Activated effector memory CD4-positive, alpha-beta T cell treated with Interleukin-2 at 50 U/mL for 16 hours (primary cell): ENCODE measurements at regions not wholly inside any gene's neighbourhood (a gene's known extent, or its start where the extent isn't known, plus 50 kb on each side); places are given as distances from the start of the nearest gene placed in this dataset.
"Not testable (repeated sequence)": the region's sequence is repeated elsewhere in the genome, so short reads cannot be mapped to it uniquely, and the experiment has no call there.

Experiments
- DNase-seq: peaks from one replicate; pipeline ENCODE4 v3.0.0-alpha.2; 2020

DNA sequence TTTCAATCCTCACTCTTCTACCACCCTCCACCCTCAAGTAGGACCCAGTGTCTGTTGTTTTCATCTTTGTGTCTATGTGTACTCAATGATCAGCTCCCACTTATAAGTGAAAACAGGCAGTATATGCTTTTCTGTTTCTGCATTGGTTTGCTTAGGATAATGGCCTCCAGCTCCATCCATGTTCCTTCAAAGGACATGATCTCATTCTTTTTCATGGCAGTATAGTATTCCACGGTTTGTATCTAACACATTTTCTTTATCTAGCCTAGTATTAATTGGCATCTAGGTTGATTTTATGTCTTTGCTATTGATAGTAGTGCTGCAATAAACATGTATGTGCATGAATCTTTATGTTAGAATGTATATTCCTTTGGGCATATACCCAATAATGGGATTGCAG, 259.8 kb upstream of the KIF2A start:
- DNase-seq, result no peak

GRCh38 chr5:62051747-62052146, 254.3 kb upstream of the KIF2A start:
- DNase-seq, result no peak

GRCh38 chr5:62059960-62060359, 246.0 kb upstream of the KIF2A start:
- DNase-seq, result no peak

- no peak for DNase-seq
Observed at GRCh38 chr5:62065050-62065449, 241.0 kb upstream of the KIF2A start.

- no peak for DNase-seq
Observed at GRCh38 chr5:62066761-62067277, 239.2 kb upstream of the KIF2A start.

DNA sequence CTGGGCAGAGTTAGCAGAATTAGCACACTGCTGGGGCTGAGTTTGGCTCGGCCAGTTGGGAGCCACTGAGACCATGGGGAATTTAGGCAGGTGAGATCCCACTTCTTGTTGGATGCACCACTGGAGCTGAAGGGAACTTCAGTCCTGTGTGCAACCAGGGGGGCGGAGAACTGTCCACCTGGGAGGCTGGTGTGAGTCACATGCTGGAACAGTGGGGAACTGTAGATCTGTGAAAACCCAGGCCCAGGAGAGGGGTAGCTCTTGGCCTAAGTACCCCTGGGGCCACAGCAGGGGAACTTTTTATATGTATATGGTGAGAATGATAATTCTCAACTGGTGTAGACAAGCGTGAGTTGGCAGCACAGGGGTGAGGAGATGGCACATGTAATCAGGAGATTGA, 237.5 kb upstream of the KIF2A start:
- no peak for DNase-seq

- DNase-seq, result no peak
Observed at GRCh38 chr5:62077387-62077786, 228.6 kb upstream of the KIF2A start.

DNA sequence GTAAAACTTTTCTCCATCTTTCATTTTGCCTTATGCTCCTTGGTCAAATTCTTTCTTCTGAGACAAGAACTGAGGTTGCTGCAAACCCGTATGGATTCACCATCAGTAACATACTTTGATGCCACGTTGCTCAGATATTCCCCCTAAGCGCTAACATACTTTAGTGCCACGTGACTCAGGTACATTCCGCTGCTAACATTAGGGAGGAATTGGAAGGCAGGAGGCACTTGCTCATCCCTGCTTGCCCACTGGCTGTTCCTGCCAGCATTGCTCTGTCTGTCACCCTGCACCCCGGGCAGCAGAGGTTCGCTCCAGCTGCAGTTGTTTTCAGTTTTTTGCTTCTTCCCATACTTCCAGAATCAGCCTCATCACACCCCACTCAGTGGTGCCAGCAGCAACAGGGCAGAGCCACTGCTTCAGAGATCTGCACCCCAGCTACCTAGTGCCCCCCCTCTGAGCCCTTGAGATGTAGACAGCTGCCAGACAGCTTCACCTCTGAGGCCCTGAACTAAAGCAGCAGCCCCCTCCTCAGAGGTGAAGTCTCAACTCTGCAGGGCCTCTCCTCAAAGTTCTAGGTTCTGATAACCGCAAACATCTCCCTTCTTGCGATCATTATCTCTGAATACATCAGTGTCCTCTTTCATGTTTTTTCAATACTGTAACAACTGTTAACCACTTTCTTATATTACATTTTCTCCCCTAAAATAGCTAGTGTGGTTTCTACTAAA, 228.0 kb upstream of the KIF2A start:
- no peak for DNase-seq

GRCh38 chr5:62082370-62082801, 223.6 kb upstream of the KIF2A start:
- DNase-seq, result no peak

DNA sequence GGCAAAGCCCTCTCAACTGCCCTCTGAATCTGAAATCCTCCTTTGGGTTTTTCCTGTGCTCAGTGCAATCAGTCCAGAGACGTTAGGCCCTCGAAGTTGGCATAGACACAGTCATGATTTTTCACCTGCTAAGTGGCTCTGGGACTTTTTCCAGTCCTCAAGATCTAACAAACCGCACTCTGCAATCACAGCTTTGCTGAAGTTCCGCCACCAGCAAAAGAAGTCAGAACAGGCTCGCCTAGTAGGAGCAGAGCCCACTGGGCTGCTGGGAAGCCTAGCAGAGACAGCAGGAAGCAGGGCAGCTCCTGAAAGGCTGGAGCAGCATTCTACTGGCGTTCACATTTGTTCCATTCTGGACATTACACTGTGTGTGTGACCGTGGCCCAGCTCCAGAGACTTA, 222.8 kb upstream of the KIF2A start:
- no peak for DNase-seq

- DNase-seq, result no peak
Observed at GRCh38 chr5:62083661-62084060, 222.3 kb upstream of the KIF2A start.

- no peak for DNase-seq
Observed at GRCh38 chr5:62084391-62084790, 221.6 kb upstream of the KIF2A start.

DNA sequence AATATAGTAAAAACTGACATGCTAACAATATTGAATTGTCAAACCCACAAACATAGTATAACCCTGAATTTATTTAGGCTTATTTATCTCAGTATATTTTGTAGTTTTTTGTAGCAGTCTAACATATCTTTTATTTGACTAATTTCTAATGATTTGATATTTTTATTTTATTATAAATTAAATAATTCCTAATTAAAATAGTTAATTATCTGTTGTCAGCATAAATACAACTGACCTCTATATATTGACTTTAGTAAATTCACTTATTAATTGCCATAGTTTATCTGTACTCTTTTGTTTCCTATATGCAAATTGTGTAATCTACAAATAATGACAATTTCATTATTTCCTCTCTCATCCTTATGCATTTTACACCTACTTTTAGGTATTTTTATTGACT, 215.1 kb upstream of the KIF2A start:
- no peak for DNase-seq

DNA sequence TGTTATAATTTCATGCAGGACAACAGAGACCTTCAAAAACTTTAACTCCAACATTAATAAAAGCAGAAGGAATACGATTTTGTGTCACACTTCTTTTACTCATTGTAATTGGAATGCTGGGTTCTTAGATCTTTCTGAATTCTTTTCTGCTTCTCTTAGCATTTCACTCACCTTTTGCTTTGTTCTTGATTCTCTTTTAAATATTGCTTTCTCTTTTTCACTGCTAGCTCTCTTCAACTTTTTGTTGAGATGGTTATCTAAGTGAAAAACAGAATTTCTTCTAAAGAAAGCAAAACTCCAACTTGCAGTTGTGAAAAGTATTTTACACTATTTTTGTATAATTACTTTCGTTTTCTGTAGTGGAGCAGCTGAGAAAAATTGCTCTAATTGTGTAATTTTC, 212.6 kb upstream of the KIF2A start:
- no peak for DNase-seq

DNA sequence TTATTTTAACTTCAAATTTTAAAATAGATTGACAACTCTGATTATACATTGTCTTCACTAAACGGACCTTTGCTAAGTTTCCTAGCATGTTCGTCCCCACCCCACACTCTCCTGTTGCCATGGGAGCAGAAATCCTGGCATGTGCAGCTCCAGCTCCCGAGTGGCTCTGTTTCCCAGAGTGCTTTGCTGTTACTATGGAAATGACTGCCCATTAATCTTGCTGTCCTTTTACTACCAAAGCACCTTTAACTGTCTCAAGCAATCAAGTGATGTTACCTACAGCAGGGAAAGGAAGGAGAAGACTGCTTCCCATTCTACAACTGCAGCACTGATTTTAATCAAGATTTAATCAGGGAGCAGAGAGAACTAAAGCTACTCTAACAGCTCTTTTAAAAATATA, 212.0 kb upstream of the KIF2A start:
- no peak for DNase-seq

GRCh38 chr5:62097361-62097760, 208.6 kb upstream of the KIF2A start:
- no peak for DNase-seq

DNA sequence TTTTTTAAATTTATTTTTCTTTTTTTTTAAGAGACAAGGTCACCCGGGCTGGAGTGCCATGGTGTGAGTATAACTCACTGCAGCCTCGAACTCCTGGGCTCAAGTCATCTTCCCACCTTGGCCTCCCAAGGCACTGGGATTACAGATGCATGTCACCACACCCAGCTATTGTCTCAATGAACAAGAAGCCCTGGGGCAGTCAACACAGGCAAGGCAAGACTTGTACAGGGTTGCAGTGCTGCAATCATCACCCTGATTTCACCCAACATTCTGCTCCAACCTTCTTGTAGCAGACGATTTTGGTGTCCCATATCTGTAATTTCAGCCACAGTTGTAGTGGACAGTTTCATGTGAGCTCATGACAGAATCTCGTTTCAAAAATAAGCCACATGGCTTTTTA, 205.8 kb upstream of the KIF2A start:
- no peak for DNase-seq

DNA sequence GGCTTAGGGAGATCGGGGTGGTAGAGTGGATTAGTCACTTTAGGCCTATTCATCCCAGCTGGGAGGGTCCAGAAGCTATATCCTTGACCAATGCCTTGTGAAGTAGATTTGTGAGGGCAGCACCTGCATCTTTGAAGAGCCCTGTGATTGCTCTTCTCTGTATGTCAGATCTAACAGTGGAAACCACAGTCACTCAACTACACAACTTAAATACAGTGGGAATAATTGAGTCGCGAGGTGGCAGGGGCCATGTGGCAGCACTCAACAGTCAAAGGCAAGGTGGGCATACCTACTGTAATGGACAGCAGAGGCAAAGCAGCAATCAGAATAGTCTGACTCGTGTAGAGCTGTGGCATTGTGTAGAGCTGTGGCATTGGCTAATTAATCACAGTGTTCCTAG, 202.1 kb upstream of the KIF2A start:
- DNase-seq, result not testable (repeated sequence)

DNA sequence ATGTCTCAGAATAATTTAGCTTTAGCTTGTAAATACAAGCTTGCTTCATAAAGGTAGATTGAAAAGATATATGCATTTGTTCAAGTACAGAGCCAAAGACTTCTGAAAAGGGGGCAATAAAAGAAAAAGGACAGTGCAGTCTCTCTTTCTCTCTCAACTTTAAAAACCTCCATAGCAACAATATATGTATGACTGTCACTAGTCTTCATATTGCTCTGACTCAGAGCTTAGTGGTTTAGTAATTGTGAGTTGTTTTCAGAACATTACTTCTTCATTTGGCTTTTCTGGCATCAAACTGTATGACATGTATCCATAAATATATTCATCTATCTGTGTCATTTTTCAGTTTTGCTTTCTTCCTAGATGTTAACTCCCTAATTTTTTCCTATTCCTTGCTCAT, 194.6 kb upstream of the KIF2A start:
- no peak for DNase-seq

DNA sequence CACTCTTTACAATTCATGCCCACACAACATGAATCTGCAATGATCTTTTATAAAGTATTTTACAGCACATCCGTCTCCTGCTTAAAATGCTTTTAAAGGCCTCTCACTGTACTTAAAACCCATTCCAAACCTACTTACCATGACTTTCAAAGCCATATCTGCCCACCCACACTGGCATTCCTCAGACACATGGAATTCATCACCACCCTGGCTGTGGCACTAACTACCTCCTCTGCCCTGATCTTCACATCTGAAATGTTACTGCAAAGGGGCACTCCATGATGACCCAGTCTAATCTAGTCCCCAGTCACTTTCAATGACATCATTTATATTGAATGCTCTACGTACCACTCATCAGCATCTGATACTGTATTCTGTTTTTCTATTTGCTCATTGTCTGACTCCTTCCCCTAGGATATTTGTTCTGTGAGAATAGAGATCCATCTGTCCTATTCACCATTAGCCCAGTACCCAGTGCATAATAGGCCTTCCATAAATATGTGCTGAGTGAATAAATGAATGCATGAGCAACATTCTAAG, 193.2 kb upstream of the KIF2A start:
- no peak for DNase-seq

- DNase-seq, result no peak
Observed at GRCh38 chr5:62115014-62115413, 191.0 kb upstream of the KIF2A start.

GRCh38 chr5:62124266-62124665, 181.7 kb upstream of the KIF2A start:
- DNase-seq, result no peak

DNA sequence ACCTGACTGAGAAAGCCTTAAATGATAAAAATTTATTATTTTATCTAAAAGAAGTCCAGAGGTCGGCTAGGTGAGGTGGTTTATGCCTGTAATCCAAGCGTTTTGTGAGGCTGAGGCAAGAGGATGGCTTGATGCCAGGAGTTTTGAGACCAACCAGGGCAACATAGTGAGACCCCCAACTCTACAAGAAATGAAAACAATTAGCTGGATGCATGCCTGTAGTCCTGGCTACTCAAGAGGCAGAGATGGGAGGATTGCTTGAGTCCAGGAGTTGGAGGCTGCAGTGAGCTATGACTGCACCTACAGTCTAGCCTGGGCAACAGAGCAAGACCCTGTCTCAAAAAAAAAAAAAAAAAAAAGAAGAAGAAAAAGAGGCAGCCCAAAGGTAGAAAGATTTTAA, 179.9 kb upstream of the KIF2A start:
- DNase-seq, result no peak

- no peak for DNase-seq
Observed at GRCh38 chr5:62127098-62127736, 178.8 kb upstream of the KIF2A start.
